GM23338 (cell line): ENCODE measurements at regions not wholly inside any gene's neighbourhood (a gene's known extent, or its start where the extent isn't known, plus 50 kb on each side); places are given as distances from the start of the nearest gene placed in this dataset.

Experiments used
- ATAC-seq: fragments of 200-7000 bp; cut with Tn5 transposase; 3 replicates; pipeline ENCODE4 v1.9.1; 2020
- DNase-seq: peaks from one replicate; pipeline ENCODE4 v3.0.0-alpha.2; 2015; ENCODE audit warnings: low spot score
- H2AFZ ChIP-seq: fragments of 200-600 bp; sonication (generic); 2 replicates; pipeline ENCODE4 v1.8.0; 2016; ENCODE audit warnings: antibody characterized with exemption, mild to moderate bottlenecking, moderate library complexity
- H3F3A ChIP-seq: fragments of 200-600 bp; sonication (generic); replicated peaks from 2 replicates; pipeline ENCODE4 v1.8.0; 2017; ENCODE audit warnings: antibody characterized with exemption, mixed run types, low read depth
- H3K27ac ChIP-seq: fragments of 200-600 bp; sonication (generic); 2 replicates; pipeline ENCODE4 v1.6.1; 2016; ENCODE audit warnings: low read depth
- H3K27me3 ChIP-seq: fragments of 200-600 bp; sonication (generic); 2 replicates; pipeline ENCODE4 v1.8.0; 2016; ENCODE audit warnings: mild to moderate bottlenecking, mixed run types, moderate library complexity; ENCODE audit not compliant: insufficient read depth
- H3K36me3 ChIP-seq: fragments of 200-600 bp; sonication (generic); 2 replicates; pipeline ENCODE4 v1.8.0; 2016; ENCODE audit warnings: mild to moderate bottlenecking; ENCODE audit not compliant: insufficient read depth
- H3K4me1 ChIP-seq: fragments of 200-600 bp; sonication (generic); 2 replicates; pipeline ENCODE4 v1.8.0; 2016; ENCODE audit warnings: mild to moderate bottlenecking, moderate library complexity; ENCODE audit not compliant: insufficient read depth
- H3K4me2 ChIP-seq: fragments of 200-600 bp; sonication (generic); 2 replicates; pipeline ENCODE4 v1.7.1; 2017; ENCODE audit warnings: mixed run types
- H3K4me3 ChIP-seq: fragments of 200-600 bp; sonication (generic); 2 replicates; pipeline ENCODE4 v1.6.1; 2016; ENCODE audit warnings: mixed run types
- H3K79me2 ChIP-seq: fragments of 200-600 bp; sonication (generic); replicated peaks from 2 replicates; pipeline ENCODE4 v1.8.0; 2017; ENCODE audit warnings: mild to moderate bottlenecking; ENCODE audit not compliant: insufficient read depth
- H3K9me2 ChIP-seq: fragments of 200-600 bp; sonication (generic); 2 replicates; pipeline ENCODE4 v1.8.0; 2017; ENCODE audit not compliant: insufficient read depth
- H4K20me1 ChIP-seq: fragments of 200-600 bp; sonication (generic); replicated peaks from 2 replicates; pipeline ENCODE4 v1.8.0; 2017; ENCODE audit warnings: mild to moderate bottlenecking; ENCODE audit not compliant: insufficient read depth
- H3K27ac Mint-ChIP-seq: 2 replicates; pipeline ENCODE4 v1.8.0; 2020; ENCODE audit warnings: inconsistent platforms, mild to moderate bottlenecking, moderate library complexity, mixed read lengths
- H3K27me3 Mint-ChIP-seq: 3 replicates; pipeline ENCODE4 v1.8.0; 2022; ENCODE audit warnings: low read depth, mild to moderate bottlenecking, moderate library complexity, mixed read lengths, inconsistent platforms; ENCODE audit not compliant: insufficient read depth, poor library complexity
- H3K36me3 Mint-ChIP-seq: 3 replicates; pipeline ENCODE4 v1.8.0; 2021; ENCODE audit warnings: low read depth, mild to moderate bottlenecking, inconsistent platforms, moderate library complexity, mixed read lengths
- H3K4me1 Mint-ChIP-seq: 3 replicates; pipeline ENCODE4 v1.8.0; 2020; ENCODE audit warnings: mild to moderate bottlenecking, inconsistent platforms, mixed read lengths
- H3K4me3 Mint-ChIP-seq: 3 replicates; pipeline ENCODE4 v1.8.0; 2021; ENCODE audit warnings: moderate library complexity, mild to moderate bottlenecking, inconsistent platforms, mixed read lengths
- H3K9me3 Mint-ChIP-seq: 3 replicates; pipeline ENCODE4 v1.8.0; 2020; ENCODE audit warnings: moderate library complexity, mild to moderate bottlenecking, inconsistent platforms, mixed read lengths
- CREB1 ChIP-seq: fragments of 250-450 bp; sonication (Bioruptor Pico); IDR thresholded peaks from 2 replicates; pipeline ENCODE4 v1.5.0; 2020; ENCODE audit warnings: low read depth, mild to moderate bottlenecking, moderate library complexity
- EZH2 ChIP-seq: fragments of 200-600 bp; sonication (generic); IDR thresholded peaks from one replicate; pipeline ENCODE4 v1.8.0; 2017; ENCODE audit warnings: antibody characterized with exemption, mild to moderate bottlenecking, low read depth; ENCODE audit not compliant: unreplicated experiment
- EZH2phosphoT487 ChIP-seq: fragments of 200-600 bp; sonication (generic); IDR thresholded peaks from one replicate; pipeline ENCODE4 v1.8.1; 2018; ENCODE audit warnings: antibody characterized with exemption; ENCODE audit not compliant: unreplicated experiment
- JUNB ChIP-seq: IDR thresholded peaks from one replicate; pipeline ENCODE4 v1.6.1; 2016; ENCODE audit warnings: antibody characterized with exemption; ENCODE audit not compliant: unreplicated experiment
- POLR2AphosphoS5 ChIP-seq: IDR thresholded peaks from 2 replicates; pipeline ENCODE4 v1.6.1; 2016; ENCODE audit warnings: antibody characterized with exemption, low read depth
- STAT1 ChIP-seq: IDR thresholded peaks from one replicate; pipeline ENCODE4 v1.6.1; 2016; ENCODE audit warnings: antibody characterized with exemption; ENCODE audit not compliant: unreplicated experiment
- ZNF114 ChIP-seq: fragments of 250-450 bp; sonication (Bioruptor Pico); IDR thresholded peaks from 2 replicates; pipeline ENCODE4 v1.5.0; 2020; ENCODE audit warnings: mild to moderate bottlenecking, moderate library complexity
- ZNF331 ChIP-seq: fragments of 250-450 bp; sonication (Bioruptor Pico); IDR thresholded peaks from 2 replicates; pipeline ENCODE4 v1.5.0; 2020; ENCODE audit warnings: low read depth, mild to moderate bottlenecking, moderate library complexity
- ZNF462 ChIP-seq: fragments of 250-450 bp; sonication (Bioruptor Pico); IDR thresholded peaks from 2 replicates; pipeline ENCODE4 v1.5.0; 2020; ENCODE audit warnings: mild to moderate bottlenecking, moderate library complexity
- TF ChIP-seq, protein P1 (sequence below): IDR thresholded peaks from 2 replicates; pipeline ENCODE4 v1.6.1; 2016; ENCODE audit warnings: antibody characterized with exemption
- TF ChIP-seq, protein P2 (sequence below), 2 experiments: fragments of 200-600 bp in 1 of 2; sonication (generic) in 1 of 2; conservative IDR thresholded peaks; 2 replicates each; pipeline versions ENCODE4 v1.5.1 to v1.6.1; 2016 to 2017; ENCODE audit warnings: antibody characterized with exemption in 2 of 2, low read depth in 2 of 2, mild to moderate bottlenecking in 2 of 2, moderate library complexity in 1 of 2

DNA sequence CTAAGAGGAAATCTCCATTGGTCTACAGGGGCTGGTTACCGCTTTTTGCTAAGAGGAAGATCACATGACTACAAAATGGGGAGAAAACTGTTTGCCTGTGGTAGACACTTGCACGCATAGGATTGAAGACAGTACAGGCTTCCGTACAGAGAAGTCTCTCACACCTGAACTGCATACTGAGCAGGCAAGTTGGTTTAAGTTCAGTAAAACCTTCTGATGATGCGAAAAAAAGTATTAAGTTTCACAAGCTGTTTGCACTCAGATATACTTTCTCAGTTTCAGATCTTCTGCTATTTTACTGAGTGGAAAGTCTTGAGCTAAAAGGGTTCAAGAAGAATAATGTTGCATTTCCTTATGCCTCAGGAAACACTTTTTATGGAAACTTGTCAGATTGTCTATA is 292.2 kb upstream of the MC4R start:
- Histone ChIP-seq H3K4me3 (no peak overlapping the region), H4K20me1 (no peaks in the 10 kb centered on the region), H3K27ac (no peak overlapping the region), H3K36me3 (no peaks in the 10 kb centered on the region), H3K4me1 (0 out of 2 replicates have a peak, but pooled peaks cover under 1% of the 10 kb centered on the region), H3K79me2 (no peaks in the 10 kb centered on the region), H3F3A (no peaks in the 10 kb centered on the region), H2AFZ (no peak overlapping the region), H3K9me2 (no peaks in the 10 kb centered on the region), H3K27me3 (no peaks in the 10 kb centered on the region), H3K4me2 (no peak overlapping the region)
- Mint-ChIP-seq H3K27me3 (peaks cover 3% of the 10 kb centered on the region), H3K27ac (no peak overlapping the region), H3K4me1 (no peaks in the 10 kb centered on the region), H3K9me3 (no peaks in the 10 kb centered on the region), H3K36me3 (no peaks in the 10 kb centered on the region), H3K4me3 (no peak overlapping the region)
- no peak for DNase-seq
- no peak for ATAC-seq
- no peak for TF ChIP-seq STAT1
- TF ChIP-seq, protein P1, sequence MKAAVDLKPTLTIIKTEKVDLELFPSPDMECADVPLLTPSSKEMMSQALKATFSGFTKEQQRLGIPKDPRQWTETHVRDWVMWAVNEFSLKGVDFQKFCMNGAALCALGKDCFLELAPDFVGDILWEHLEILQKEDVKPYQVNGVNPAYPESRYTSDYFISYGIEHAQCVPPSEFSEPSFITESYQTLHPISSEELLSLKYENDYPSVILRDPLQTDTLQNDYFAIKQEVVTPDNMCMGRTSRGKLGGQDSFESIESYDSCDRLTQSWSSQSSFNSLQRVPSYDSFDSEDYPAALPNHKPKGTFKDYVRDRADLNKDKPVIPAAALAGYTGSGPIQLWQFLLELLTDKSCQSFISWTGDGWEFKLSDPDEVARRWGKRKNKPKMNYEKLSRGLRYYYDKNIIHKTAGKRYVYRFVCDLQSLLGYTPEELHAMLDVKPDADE: no peak

- H3F3A ChIP-seq: no peaks in the 10 kb centered on the region
- H3K79me2 ChIP-seq: no peaks in the 10 kb centered on the region
- Mint-ChIP-seq H3K4me3 (no peak overlapping the region), H3K4me1 (peaks cover 7% of the 10 kb centered on the region; the same call in 2 of the 3 replicates), H3K9me3 (peaks cover 4% of the 10 kb centered on the region; the same call in 1 of the 3 replicates), H3K27me3 (peaks cover 3% of the 10 kb centered on the region), H3K27ac (no peak overlapping the region), H3K36me3 (no peaks in the 10 kb centered on the region)
- no peaks in the 10 kb centered on the region for H3K27me3 ChIP-seq
- no peaks in the 10 kb centered on the region for H3K36me3 ChIP-seq
- no peak overlapping the region for H3K4me3 ChIP-seq
- H3K4me2 ChIP-seq: no peak overlapping the region
- H2AFZ ChIP-seq: no peak overlapping the region
- ATAC-seq: no peak
- no peaks in the 10 kb centered on the region for H3K9me2 ChIP-seq
- H3K27ac ChIP-seq: no peak overlapping the region
- no peaks in the 10 kb centered on the region for H4K20me1 ChIP-seq
- no peak for DNase-seq
- H3K4me1 ChIP-seq: 0 out of 2 replicates have a peak, but pooled peaks cover 11% of the 10 kb centered on the region
- TF ChIP-seq EZH2 (no peak), ZNF114 (CRISPR knock-in tag) (no peak), STAT1 (no peak), ZNF331 (CRISPR knock-in tag) (no peak), JUNB (no peak), ZNF462 (CRISPR knock-in tag) (no peak), CREB1 (CRISPR knock-in tag) (no peak), POLR2AphosphoS5 (no peak), EZH2phosphoT487 (no peak)
- TF ChIP-seq, protein P2, sequence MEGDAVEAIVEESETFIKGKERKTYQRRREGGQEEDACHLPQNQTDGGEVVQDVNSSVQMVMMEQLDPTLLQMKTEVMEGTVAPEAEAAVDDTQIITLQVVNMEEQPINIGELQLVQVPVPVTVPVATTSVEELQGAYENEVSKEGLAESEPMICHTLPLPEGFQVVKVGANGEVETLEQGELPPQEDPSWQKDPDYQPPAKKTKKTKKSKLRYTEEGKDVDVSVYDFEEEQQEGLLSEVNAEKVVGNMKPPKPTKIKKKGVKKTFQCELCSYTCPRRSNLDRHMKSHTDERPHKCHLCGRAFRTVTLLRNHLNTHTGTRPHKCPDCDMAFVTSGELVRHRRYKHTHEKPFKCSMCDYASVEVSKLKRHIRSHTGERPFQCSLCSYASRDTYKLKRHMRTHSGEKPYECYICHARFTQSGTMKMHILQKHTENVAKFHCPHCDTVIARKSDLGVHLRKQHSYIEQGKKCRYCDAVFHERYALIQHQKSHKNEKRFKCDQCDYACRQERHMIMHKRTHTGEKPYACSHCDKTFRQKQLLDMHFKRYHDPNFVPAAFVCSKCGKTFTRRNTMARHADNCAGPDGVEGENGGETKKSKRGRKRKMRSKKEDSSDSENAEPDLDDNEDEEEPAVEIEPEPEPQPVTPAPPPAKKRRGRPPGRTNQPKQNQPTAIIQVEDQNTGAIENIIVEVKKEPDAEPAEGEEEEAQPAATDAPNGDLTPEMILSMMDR (conservative IDR thresholded peaks at IDR 0.05; ENCODE audit: low read depth in 2 of 2): no peak
- TF ChIP-seq, protein P1: no peak
These were observed 294.4 kb upstream of the MC4R start for GRCh38 chr18:60667016-60667415.
